Peyer's patch (tissue), 4 donors: ENCODE measurements at regions not wholly inside any gene's neighbourhood (a gene's known extent, or its start where the extent isn't known, plus 50 kb on each side); places are given as distances from the start of the nearest gene placed in this dataset.

ENCODE experiments used
- CTCF ChIP-seq, 6 experiments: fragments of 450-650 bp in 4 of 6; fragments of 200-600 bp in 2 of 6; sonication (generic) in 1 of 6; IDR thresholded peaks; one replicate each; pipeline ENCODE4 v1.5.1; 2017 to 2019; ENCODE audit warnings: antibody characterized with exemption in 6 of 6, mild to moderate bottlenecking in 3 of 6, moderate library complexity in 1 of 6
- POLR2A ChIP-seq, 2 donors: fragments of 450-650 bp; IDR thresholded peaks; one replicate each; pipeline ENCODE4 v1.5.1; 2017; ENCODE audit warnings: antibody characterized with exemption in 2 of 2, mild to moderate bottlenecking in 2 of 2, moderate library complexity in 2 of 2

- TF ChIP-seq CTCF (IDR thresholded peaks at IDR 0.05) (no peak), POLR2A (IDR thresholded peaks at IDR 0.05) (no peak)
Measured at GRCh38 chr20:53763707-53764414, 170.2 kb upstream of the ZNF217 start.
